Neuronal stem cell (in vitro differentiated cells): ENCODE measurements at regions not wholly inside any gene's neighbourhood (a gene's known extent, or its start where the extent isn't known, plus 50 kb on each side); places are given as distances from the start of the nearest gene placed in this dataset.

Source experiments
- DNase-seq: peaks from one replicate; pipeline ENCODE4 v3.0.0-alpha.2; 2013; ENCODE audit warnings: low spot score
- H2AFZ ChIP-seq: one replicate; pipeline ENCODE4 v1.6.1; 2013; ENCODE audit warnings: mild to moderate bottlenecking, low read length, inconsistent platforms
- H2AK5ac ChIP-seq: 2 replicates; pipeline ENCODE4 v1.6.1; 2013; ENCODE audit warnings: low read depth, mild to moderate bottlenecking, inconsistent platforms, low read length, moderate library complexity, mixed read lengths
- H2BK120ac ChIP-seq: 2 replicates; pipeline ENCODE4 v1.6.1; 2013; ENCODE audit warnings: low read depth, mild to moderate bottlenecking, inconsistent platforms, low read length, moderate library complexity, mixed read lengths
- H2BK12ac ChIP-seq: one replicate; pipeline ENCODE4 v1.6.1; 2013; ENCODE audit warnings: low read length, inconsistent platforms
- H2BK15ac ChIP-seq: 2 replicates; pipeline ENCODE4 v1.6.1; 2013; ENCODE audit warnings: mild to moderate bottlenecking, low read length, inconsistent platforms, mixed read lengths
- H2BK5ac ChIP-seq: one replicate; pipeline ENCODE4 v1.6.1; 2013; ENCODE audit warnings: inconsistent platforms, mild to moderate bottlenecking, low read length, moderate library complexity
- H3K14ac ChIP-seq: one replicate; pipeline ENCODE4 v1.6.1; 2013; ENCODE audit warnings: low read length, inconsistent platforms
- H3K18ac ChIP-seq: 2 replicates; pipeline ENCODE4 v1.6.1; 2013; ENCODE audit warnings: low read length, inconsistent platforms
- H3K23ac ChIP-seq: 2 replicates; pipeline ENCODE4 v1.6.1; 2013; ENCODE audit warnings: low read depth, mild to moderate bottlenecking, mixed read lengths, low read length, inconsistent platforms; ENCODE audit not compliant: poor library complexity
- H3K27ac ChIP-seq: replicated peaks from 3 replicates; pipeline ENCODE4 v1.5.1; 2013; ENCODE audit warnings: low read length, inconsistent platforms
- H3K27me3 ChIP-seq, 3 experiments: 2 replicates each; pipeline ENCODE4 v1.6.1; 2013; ENCODE audit warnings: low read length in 3 of 3, mild to moderate bottlenecking in 2 of 3, inconsistent platforms in 1 of 3, low read depth in 1 of 3, mixed read lengths in 1 of 3, moderate library complexity in 1 of 3; ENCODE audit not compliant: control insufficient read depth in 3 of 3, insufficient read depth in 3 of 3
- H3K36me3 ChIP-seq, 2 donors: replicated peaks in 1 of 2; 2 replicates each; pipeline ENCODE4 v1.6.1; 2013; ENCODE audit warnings: low read length in 2 of 2; ENCODE audit not compliant: control insufficient read depth in 2 of 2, insufficient read depth in 2 of 2
- H3K4ac ChIP-seq: 2 replicates; pipeline ENCODE4 v1.6.1; 2013; ENCODE audit warnings: inconsistent platforms, mild to moderate bottlenecking, low read length, moderate library complexity
- H3K4me1 ChIP-seq, 2 donors: 1 replicate in 1 of 2; 2 replicates in 1 of 2; pipeline ENCODE4 v1.6.1; 2013; ENCODE audit warnings: low read length in 2 of 2, low read depth in 1 of 2; ENCODE audit not compliant: control insufficient read depth in 2 of 2, insufficient read depth in 1 of 2
- H3K4me2 ChIP-seq: one replicate; pipeline ENCODE4 v1.6.1; 2013; ENCODE audit warnings: mild to moderate bottlenecking, low read length, inconsistent platforms; ENCODE audit not compliant: insufficient read depth, poor library complexity, severe bottlenecking
- H3K4me3 ChIP-seq, 2 donors: 2 replicates each; pipeline ENCODE4 v1.5.1; 2013; ENCODE audit warnings: low read length in 2 of 2, mild to moderate bottlenecking in 2 of 2, inconsistent platforms in 1 of 2, moderate library complexity in 1 of 2
- H3K79me1 ChIP-seq: one replicate; pipeline ENCODE4 v1.6.1; 2013; ENCODE audit warnings: low read depth, mild to moderate bottlenecking, inconsistent platforms, low read length, moderate library complexity
- H3K9ac ChIP-seq: one replicate; pipeline ENCODE4 v1.6.1; 2013; ENCODE audit warnings: mild to moderate bottlenecking, low read depth, low read length, inconsistent platforms; ENCODE audit not compliant: poor library complexity
- H3K9me3 ChIP-seq, 2 donors: replicated peaks in 1 of 2; 2 replicates each; pipeline versions ENCODE3 to v1.6.1; 2013; ENCODE audit warnings: low read length in 2 of 2, mild to moderate bottlenecking in 2 of 2, inconsistent platforms in 1 of 2, low read depth in 1 of 2, mixed read lengths in 1 of 2, moderate library complexity in 1 of 2; ENCODE audit not compliant: control insufficient read depth in 2 of 2, insufficient read depth in 1 of 2
- H4K8ac ChIP-seq: one replicate; pipeline ENCODE4 v1.6.1; 2013; ENCODE audit warnings: low read depth, mild to moderate bottlenecking, inconsistent platforms, low read length, moderate library complexity
- H4K91ac ChIP-seq: one replicate; pipeline ENCODE4 v1.6.1; 2013; ENCODE audit warnings: low read length, low read depth, mild to moderate bottlenecking, inconsistent platforms; ENCODE audit not compliant: poor library complexity
- whole genome bisulfite sequencing, 2 donors: extraction: QIAGEN DNeasy Blood & Tissue Kit; methylation state at CpG; one replicate each; pipeline ENCODE4 v1.1.7; 2013; ENCODE audit warnings: missing lambda C conversion rate in 2 of 2, mixed read lengths in 1 of 2; ENCODE audit not compliant: insufficient read length in 2 of 2, insufficient replicate concordance in 1 of 2; ENCODE audit errors: extremely low coverage in 2 of 2; 5-methylcytosine and 5-hydroxymethylcytosine counted together

GRCh38 chr5:51944500-51945125, 561.4 kb downstream of the ISL1 start:
- Histone ChIP-seq H3K18ac (no peak overlapping the region), H3K4me3 (no peak overlapping the region), H3K14ac (no peak overlapping the region), H3K36me3 (no peaks in the 10 kb centered on the region), H3K27ac (no peak overlapping the region), H2BK12ac (no peak overlapping the region), H4K91ac (no peak overlapping the region), H3K23ac (no peak overlapping the region), H3K9ac (no peak overlapping the region), H3K79me1 (no peaks in the 10 kb centered on the region), H2BK5ac (no peak overlapping the region), H2BK15ac (no peak overlapping the region), H2AFZ (no peak overlapping the region), H3K4me2 (no peak overlapping the region), H3K4ac (no peak overlapping the region), H4K8ac (no peak overlapping the region), H3K4me1 (no peaks in the 10 kb centered on the region), H2AK5ac (no peak overlapping the region), H3K27me3 (no peaks in the 10 kb centered on the region), H2BK120ac (no peak overlapping the region), H3K9me3 (peaks cover 8 to 11% of the 10 kb centered on the region in 2 donors)
- DNase-seq = no peak
- WGBS, 2 donors = no CpG with 5 or more reads among the region's 3 CpGs

- Histone ChIP-seq H2BK15ac (no peak overlapping the region), H4K8ac (no peak overlapping the region), H3K27me3 (no peaks in the 10 kb centered on the region), H3K18ac (no peak overlapping the region), H3K4me2 (no peak overlapping the region), H3K27ac (no peak overlapping the region), H3K23ac (no peak overlapping the region), H4K91ac (no peak overlapping the region), H3K4ac (no peak overlapping the region), H2BK12ac (no peak overlapping the region), H2AK5ac (no peak overlapping the region), H3K36me3 (no peaks in the 10 kb centered on the region), H2BK120ac (no peak overlapping the region), H3K14ac (no peak overlapping the region), H3K79me1 (no peaks in the 10 kb centered on the region), H3K4me1 (no peaks in the 10 kb centered on the region), H2BK5ac (no peak overlapping the region), H3K9me3 (no peaks in the 10 kb centered on the region), H2AFZ (no peak overlapping the region), H3K9ac (no peak overlapping the region), H3K4me3 (no peak overlapping the region)
- no CpG with 5 or more reads among the region's 1 CpG for WGBS, 2 donors
- no peak for DNase-seq
Observed at GRCh38 chr5:51958473-51958872, 575.2 kb downstream of the ISL1 start.

- H3K4ac ChIP-seq = no peak overlapping the region
- no peaks in the 10 kb centered on the region for H3K79me1 ChIP-seq
- no peaks in the 10 kb centered on the region for H3K4me1 ChIP-seq
- no peak overlapping the region for H3K4me3 ChIP-seq
- no peak overlapping the region for H3K18ac ChIP-seq
- H2BK5ac ChIP-seq = no peak overlapping the region
- no CpG with 5 or more reads among the region's 2 CpGs for WGBS, 2 donors
- no peak overlapping the region for H3K4me2 ChIP-seq
- no peaks in the 10 kb centered on the region for H3K9me3 ChIP-seq
- no peak overlapping the region for H2BK120ac ChIP-seq
- H2AFZ ChIP-seq = no peak overlapping the region
- H3K23ac ChIP-seq = no peak overlapping the region
- H4K91ac ChIP-seq = no peak overlapping the region
- H3K36me3 ChIP-seq = no peaks in the 10 kb centered on the region
- no peaks in the 10 kb centered on the region for H3K27me3 ChIP-seq
- no peak overlapping the region for H3K27ac ChIP-seq
- DNase-seq = no peak
- no peak overlapping the region for H3K9ac ChIP-seq
- H2BK12ac ChIP-seq = no peak overlapping the region
- H2BK15ac ChIP-seq = no peak overlapping the region
- H2AK5ac ChIP-seq = no peak overlapping the region
- no peak overlapping the region for H3K14ac ChIP-seq
- no peak overlapping the region for H4K8ac ChIP-seq
Observed at GRCh38 chr5:51960617-51961121, 577.4 kb downstream of the ISL1 start.

- no peak overlapping the region for H2BK120ac ChIP-seq
- H3K23ac ChIP-seq = no peak overlapping the region
- no peaks in the 10 kb centered on the region for H3K27me3 ChIP-seq
- H4K91ac ChIP-seq = no peak overlapping the region
- no peaks in the 10 kb centered on the region for H3K4me1 ChIP-seq
- no peaks in the 10 kb centered on the region for H3K79me1 ChIP-seq
- H2BK5ac ChIP-seq = no peak overlapping the region
- no peak overlapping the region for H4K8ac ChIP-seq
- H3K9me3 ChIP-seq = no peaks in the 10 kb centered on the region
- no peak overlapping the region for H3K4ac ChIP-seq
- H3K9ac ChIP-seq = no peak overlapping the region
- H2BK12ac ChIP-seq = no peak overlapping the region
- H3K36me3 ChIP-seq = no peaks in the 10 kb centered on the region
- no peak overlapping the region for H3K4me2 ChIP-seq
- no peak overlapping the region for H2AFZ ChIP-seq
- H3K14ac ChIP-seq = no peak overlapping the region
- no CpG with 5 or more reads among the region's 4 CpGs for WGBS, 2 donors
- H3K4me3 ChIP-seq = no peak overlapping the region
- H2BK15ac ChIP-seq = no peak overlapping the region
- H3K18ac ChIP-seq = no peak overlapping the region
- DNase-seq = no peak
- H3K27ac ChIP-seq = no peak overlapping the region
- H2AK5ac ChIP-seq = no peak overlapping the region
Observed at GRCh38 chr5:51961154-51961562, 577.9 kb downstream of the ISL1 start.
